ENCODE measurements at regions not wholly inside any gene's neighbourhood (a gene's known extent, or its start where the extent isn't known, plus 50 kb on each side); places are given as distances from the start of the nearest gene placed in this dataset.

DNA sequence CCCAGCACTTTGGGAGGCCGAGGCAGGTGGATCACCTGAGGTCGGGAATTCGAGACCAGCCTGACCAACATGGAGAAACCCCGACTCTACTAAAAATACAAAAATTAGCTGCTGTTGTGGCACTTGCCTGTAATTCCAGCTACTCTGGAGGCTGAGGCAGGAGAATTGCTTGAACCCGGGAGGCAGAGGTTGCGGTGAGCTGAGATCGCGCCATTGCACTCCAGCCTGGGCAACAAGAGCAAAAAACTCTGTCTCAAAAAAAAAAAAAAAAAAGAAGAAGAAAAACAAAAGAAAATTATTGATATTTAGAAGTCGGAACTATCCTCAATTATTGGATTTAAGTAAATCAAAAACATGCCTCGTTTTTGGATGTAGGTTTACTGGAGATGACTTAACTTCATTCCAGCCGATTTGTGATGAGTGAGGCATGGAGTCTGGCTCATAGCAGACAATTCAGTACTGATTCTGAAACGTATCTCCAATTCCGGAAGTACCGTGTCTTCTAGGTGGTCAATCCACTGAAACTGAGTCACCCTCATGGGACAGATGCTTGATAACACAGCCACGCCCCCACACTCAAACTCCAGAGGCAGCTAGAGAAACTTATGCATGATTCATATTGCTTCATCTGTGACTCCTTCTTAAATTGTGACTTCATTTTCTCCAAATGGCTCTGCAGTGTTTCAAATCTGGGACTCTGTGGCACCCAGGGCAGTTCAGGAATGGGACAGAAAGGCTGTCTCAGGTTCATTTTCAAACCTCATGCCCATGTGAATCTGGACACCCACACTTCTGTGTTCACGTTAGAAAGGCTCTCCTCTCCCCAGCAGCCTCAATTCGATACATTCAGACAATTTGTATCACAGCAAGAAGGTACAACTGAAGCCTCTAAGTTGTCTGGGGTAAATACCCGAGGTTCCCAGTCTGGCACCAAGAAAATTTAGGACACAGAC, 110.4 kb upstream of the ARMC2 start:
- H4K20me1 ChIP-seq (replicated peaks; ENCODE audit: insufficient read depth) = no peaks in the 10 kb centered on the region
- ATAC-seq (no peak), DNase-seq (ENCODE audit: low spot score) (no peak)
- peaks cover 38% of the 10 kb centered on the region for H3K4me1 ChIP-seq (ENCODE audit: insufficient read depth)
- no peaks in the 10 kb centered on the region; the same call in 1 of the 2 replicates for H3K9me2 ChIP-seq (ENCODE audit: insufficient read depth)
- no peak overlapping the region for H3K27ac Mint-ChIP-seq
- 0 out of 2 replicates have a peak, but pooled peaks cover 6% of the 10 kb centered on the region for H3K27me3 ChIP-seq (ENCODE audit: insufficient read depth)
- H2AFZ ChIP-seq = 0 out of 2 replicates have a peak overlapping the region, but pooled peaks have one; percentile 20
- H3K27ac ChIP-seq (ENCODE audit: low read depth) = no peak overlapping the region
- no peak for TF ChIP-seq POLR2AphosphoS5 (IDR thresholded peaks at IDR 0.05; ENCODE audit: low read depth)
- TF ChIP-seq ZNF462 (CRISPR knock-in tag; IDR thresholded peaks at IDR 0.05) = no peak
- no peak for TF ChIP-seq NANOG (IDR thresholded peaks at IDR 0.05; ENCODE audit: borderline replicate concordance)
- TF ChIP-seq CREB1 (CRISPR knock-in tag; IDR thresholded peaks at IDR 0.05; ENCODE audit: low read depth) = no peak
- TF ChIP-seq ETS1 (IDR thresholded peaks at IDR 0.05) = no peak
- peaks cover 34% of the 10 kb centered on the region for H3K4me1 Mint-ChIP-seq
- H3K27me3 Mint-ChIP-seq (ENCODE audit: insufficient read depth, low read depth, poor library complexity) = peaks cover 5% of the 10 kb centered on the region
- no peaks in the 10 kb centered on the region for H3K36me3 Mint-ChIP-seq (ENCODE audit: low read depth)
- H3K9me3 Mint-ChIP-seq = no peaks in the 10 kb centered on the region
- no peaks in the 10 kb centered on the region for H3K79me2 ChIP-seq (replicated peaks; ENCODE audit: insufficient read depth)
- H3K4me3 Mint-ChIP-seq = no peak overlapping the region
- H3K36me3 ChIP-seq (ENCODE audit: insufficient read depth) = no peaks in the 10 kb centered on the region
- no peaks in the 10 kb centered on the region for H3F3A ChIP-seq (replicated peaks; ENCODE audit: low read depth)
- H3K4me2 ChIP-seq = no peak overlapping the region
- no peak overlapping the region for H3K4me3 ChIP-seq

Measured in GM23338 (cell line).